Testis (tissue), 2 donors: ENCODE measurements at regions not wholly inside any gene's neighbourhood (a gene's known extent, or its start where the extent isn't known, plus 50 kb on each side); places are given as distances from the start of the nearest gene placed in this dataset.
"Not testable (repeated sequence)": the region's sequence is repeated elsewhere in the genome, so short reads cannot be mapped to it uniquely, and the experiment has no call there.

Experiments
- CTCF ChIP-seq, 3 experiments: fragments of 450-650 bp in 2 of 3; fragments of 200-600 bp in 1 of 3; sonication (generic) in 1 of 3; IDR thresholded peaks; one replicate each; pipeline ENCODE4 v1.5.1; 2016 to 2019; ENCODE audit warnings: antibody characterized with exemption in 3 of 3, mild to moderate bottlenecking in 2 of 3, moderate library complexity in 1 of 3
- POLR2A ChIP-seq: fragments of 450-650 bp; IDR thresholded peaks from one replicate; pipeline ENCODE4 v1.6.1; 2017; ENCODE audit warnings: antibody characterized with exemption, mild to moderate bottlenecking, moderate library complexity

GRCh38 chr14:19096467-19096866 is 129.2 kb downstream of the POTEM start:
- not testable (repeated sequence) for TF ChIP-seq CTCF (IDR thresholded peaks at IDR 0.05); POLR2A
